ENCODE measurements at regions not wholly inside any gene's neighbourhood (a gene's known extent, or its start where the extent isn't known, plus 50 kb on each side); places are given as distances from the start of the nearest gene placed in this dataset.

DNA sequence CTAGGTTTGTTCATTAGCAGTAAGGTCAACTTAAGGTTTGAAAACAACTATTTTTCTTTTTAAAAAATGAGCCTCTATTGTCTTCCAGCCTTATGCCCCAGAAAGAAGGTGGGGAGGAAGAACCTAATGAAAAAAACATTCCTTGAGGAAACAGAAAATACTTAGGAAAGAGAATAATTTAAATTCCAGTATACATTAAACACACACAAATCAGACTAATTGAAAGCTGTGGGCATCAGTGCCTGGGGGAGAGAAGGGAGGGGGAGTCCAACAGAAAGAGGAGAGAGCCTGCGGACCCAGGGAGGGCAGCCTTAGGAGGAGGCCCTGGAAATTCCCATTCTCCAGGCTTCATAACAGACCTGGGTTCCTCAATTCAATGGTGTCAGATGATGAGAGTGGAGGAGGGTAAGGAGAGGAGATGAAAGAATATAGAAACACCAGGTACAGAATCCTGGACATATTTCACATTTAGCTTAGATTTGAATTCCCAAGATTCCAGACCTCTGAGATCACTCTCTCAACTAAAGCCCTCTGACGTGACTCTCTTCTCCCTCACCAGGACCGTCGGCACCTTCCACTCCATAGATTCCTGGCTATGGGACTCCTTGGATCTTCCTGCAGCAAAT, 320.5 kb upstream of the UMPS start:
- TF ChIP-seq, protein P1, sequence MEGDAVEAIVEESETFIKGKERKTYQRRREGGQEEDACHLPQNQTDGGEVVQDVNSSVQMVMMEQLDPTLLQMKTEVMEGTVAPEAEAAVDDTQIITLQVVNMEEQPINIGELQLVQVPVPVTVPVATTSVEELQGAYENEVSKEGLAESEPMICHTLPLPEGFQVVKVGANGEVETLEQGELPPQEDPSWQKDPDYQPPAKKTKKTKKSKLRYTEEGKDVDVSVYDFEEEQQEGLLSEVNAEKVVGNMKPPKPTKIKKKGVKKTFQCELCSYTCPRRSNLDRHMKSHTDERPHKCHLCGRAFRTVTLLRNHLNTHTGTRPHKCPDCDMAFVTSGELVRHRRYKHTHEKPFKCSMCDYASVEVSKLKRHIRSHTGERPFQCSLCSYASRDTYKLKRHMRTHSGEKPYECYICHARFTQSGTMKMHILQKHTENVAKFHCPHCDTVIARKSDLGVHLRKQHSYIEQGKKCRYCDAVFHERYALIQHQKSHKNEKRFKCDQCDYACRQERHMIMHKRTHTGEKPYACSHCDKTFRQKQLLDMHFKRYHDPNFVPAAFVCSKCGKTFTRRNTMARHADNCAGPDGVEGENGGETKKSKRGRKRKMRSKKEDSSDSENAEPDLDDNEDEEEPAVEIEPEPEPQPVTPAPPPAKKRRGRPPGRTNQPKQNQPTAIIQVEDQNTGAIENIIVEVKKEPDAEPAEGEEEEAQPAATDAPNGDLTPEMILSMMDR (IDR thresholded peaks at IDR 0.05): no peak
- TF ChIP-seq POLR2A (IDR thresholded peaks at IDR 0.05): no peak
